ENCODE measurements at regions not wholly inside any gene's neighbourhood (a gene's known extent, or its start where the extent isn't known, plus 50 kb on each side); places are given as distances from the start of the nearest gene placed in this dataset.

DNA sequence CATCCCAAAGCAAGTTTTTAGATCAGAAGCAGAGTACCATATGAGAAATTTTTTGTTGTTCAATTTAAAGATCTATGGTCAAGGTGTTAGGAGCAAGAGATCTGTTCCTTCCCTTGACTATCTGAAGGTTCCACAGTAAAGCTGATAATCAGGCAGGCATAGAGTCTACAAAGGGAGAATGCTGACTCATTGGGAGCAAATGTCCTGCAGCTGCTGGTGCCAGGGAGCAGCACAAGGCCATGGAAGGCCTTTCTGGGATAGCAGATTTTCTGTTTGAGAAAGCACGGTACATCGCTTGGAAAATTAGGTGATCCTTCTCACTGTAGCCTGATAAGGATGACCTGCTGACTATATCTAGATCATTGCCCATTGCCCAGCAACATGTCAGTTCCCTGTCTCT, 210.1 kb upstream of the C1orf87 start:
- TF ChIP-seq EZH2 (IDR thresholded peaks at IDR 0.05; ENCODE audit: low read length) (no peak), CTCF (optimal IDR thresholded peaks at IDR 0.05 in 1 of 3, IDR thresholded peaks at IDR 0.05 in 1 of 3, conservative IDR thresholded peaks at IDR 0.05 in 1 of 3; ENCODE audit: extremely low read depth in 1 of 3, insufficient read depth in 2 of 3, low read length in 3 of 3) (no peak)

All from keratinocyte (primary cell).